ENCODE measurements at regions not wholly inside any gene's neighbourhood (a gene's known extent, or its start where the extent isn't known, plus 50 kb on each side); places are given as distances from the start of the nearest gene placed in this dataset.

DNA sequence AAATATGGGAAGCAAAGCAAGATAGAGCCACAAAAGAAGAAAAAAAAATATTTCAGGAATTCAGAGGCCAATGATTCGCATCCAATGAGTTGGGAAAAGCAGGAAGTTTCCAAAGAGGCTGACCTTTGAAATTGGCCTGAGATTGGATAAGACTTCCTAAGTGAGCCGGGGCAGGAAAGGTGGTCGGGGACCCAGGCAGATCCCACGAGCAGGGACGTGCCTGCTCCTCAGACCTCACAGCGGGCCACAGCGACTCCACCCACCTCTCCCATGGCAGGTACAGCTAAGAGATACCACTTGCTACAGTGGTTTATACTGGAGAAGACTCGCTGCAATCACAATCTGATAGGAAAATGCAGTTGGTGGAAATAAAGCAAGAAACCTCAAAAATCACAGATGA, 102.8 kb upstream of the SALL3 start:
- TF ChIP-seq POLR2A (IDR thresholded peaks at IDR 0.05) (no peak), CTCF (IDR thresholded peaks at IDR 0.05 in 8 of 11, conservative IDR thresholded peaks at IDR 0.05 in 3 of 11) (no peak), POLR2AphosphoS5 (IDR thresholded peaks at IDR 0.05) (no peak)

Data from spleen (tissue), 7 donors.